ENCODE measurements at regions not wholly inside any gene's neighbourhood (a gene's known extent, or its start where the extent isn't known, plus 50 kb on each side); places are given as distances from the start of the nearest gene placed in this dataset.

DNA sequence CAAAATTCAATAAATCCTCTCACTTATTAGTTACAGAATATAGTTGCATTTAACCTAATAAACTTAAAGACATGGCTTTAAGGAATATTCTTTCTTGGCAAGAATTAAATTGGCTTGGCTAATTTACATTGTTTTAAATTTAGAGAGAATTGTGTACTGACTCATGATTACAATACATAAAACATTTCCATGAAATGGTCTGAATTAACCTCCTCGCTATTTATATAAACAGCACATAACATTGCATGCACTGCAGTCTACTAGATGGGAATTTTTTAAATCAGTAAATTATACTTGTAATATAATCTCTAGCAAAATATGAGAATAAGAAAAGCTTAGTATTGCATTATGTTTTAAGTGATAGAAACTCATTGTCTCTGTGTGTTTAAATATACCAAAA is 268.9 kb downstream of the SHOX2 start:
- no peak overlapping the region for H3K27ac Mint-ChIP-seq
- H3K4me1 Mint-ChIP-seq (ENCODE audit: low read depth), result no peaks in the 10 kb centered on the region
- no peaks in the 10 kb centered on the region for H3K36me3 Mint-ChIP-seq (ENCODE audit: low read depth)
- H3K9me3 Mint-ChIP-seq, result no peaks in the 10 kb centered on the region
- no peak for DNase-seq (ENCODE audit: low spot score)
- H3K4me3 Mint-ChIP-seq (ENCODE audit: low read depth), result no peak overlapping the region
- intact Hi-C loops (cut with micrococcal nuclease), result no loop called here
- no peaks in the 10 kb centered on the region for H3K27me3 Mint-ChIP-seq (ENCODE audit: low read depth)

- no peaks in the 10 kb centered on the region for H3K9me3 Mint-ChIP-seq
- H3K4me1 Mint-ChIP-seq (ENCODE audit: low read depth), result no peaks in the 10 kb centered on the region
- H3K36me3 Mint-ChIP-seq (ENCODE audit: low read depth), result no peaks in the 10 kb centered on the region
- H3K27ac Mint-ChIP-seq, result no peak overlapping the region
- H3K4me3 Mint-ChIP-seq (ENCODE audit: low read depth), result no peak overlapping the region
- intact Hi-C loops (cut with micrococcal nuclease), result no loop called here
- DNase-seq (ENCODE audit: low spot score), result no peak
- no peaks in the 10 kb centered on the region for H3K27me3 Mint-ChIP-seq (ENCODE audit: low read depth)
Measured at GRCh38 chr3:157836022-157836421, 270.2 kb downstream of the SHOX2 start.

DNA sequence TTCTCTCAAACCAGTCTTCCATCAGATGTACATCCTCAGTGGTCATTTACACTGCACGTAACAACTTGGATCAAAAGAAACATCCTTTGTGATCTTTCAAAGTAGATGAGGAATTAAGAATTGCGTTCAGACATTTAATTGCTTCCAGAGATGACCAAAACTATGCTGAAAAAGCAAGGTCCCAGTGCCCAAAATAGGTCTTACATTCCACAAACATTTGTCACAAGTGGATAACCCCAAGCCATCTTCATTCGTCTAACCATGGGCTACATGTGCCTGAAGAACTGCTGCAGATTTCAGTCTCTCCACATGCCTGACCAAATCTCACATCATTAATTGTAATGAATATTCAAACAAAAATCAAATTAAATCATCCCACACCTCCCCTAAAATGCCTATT is 273.6 kb downstream of the SHOX2 start:
- no peak overlapping the region for H3K27ac Mint-ChIP-seq
- intact Hi-C loops (cut with micrococcal nuclease), result no loop called here
- no peaks in the 10 kb centered on the region for H3K4me1 Mint-ChIP-seq (ENCODE audit: low read depth)
- H3K9me3 Mint-ChIP-seq, result no peaks in the 10 kb centered on the region
- no peaks in the 10 kb centered on the region for H3K36me3 Mint-ChIP-seq (ENCODE audit: low read depth)
- no peaks in the 10 kb centered on the region for H3K27me3 Mint-ChIP-seq (ENCODE audit: low read depth)
- H3K4me3 Mint-ChIP-seq (ENCODE audit: low read depth), result no peak overlapping the region
- no peak for DNase-seq (ENCODE audit: low spot score)

DNA sequence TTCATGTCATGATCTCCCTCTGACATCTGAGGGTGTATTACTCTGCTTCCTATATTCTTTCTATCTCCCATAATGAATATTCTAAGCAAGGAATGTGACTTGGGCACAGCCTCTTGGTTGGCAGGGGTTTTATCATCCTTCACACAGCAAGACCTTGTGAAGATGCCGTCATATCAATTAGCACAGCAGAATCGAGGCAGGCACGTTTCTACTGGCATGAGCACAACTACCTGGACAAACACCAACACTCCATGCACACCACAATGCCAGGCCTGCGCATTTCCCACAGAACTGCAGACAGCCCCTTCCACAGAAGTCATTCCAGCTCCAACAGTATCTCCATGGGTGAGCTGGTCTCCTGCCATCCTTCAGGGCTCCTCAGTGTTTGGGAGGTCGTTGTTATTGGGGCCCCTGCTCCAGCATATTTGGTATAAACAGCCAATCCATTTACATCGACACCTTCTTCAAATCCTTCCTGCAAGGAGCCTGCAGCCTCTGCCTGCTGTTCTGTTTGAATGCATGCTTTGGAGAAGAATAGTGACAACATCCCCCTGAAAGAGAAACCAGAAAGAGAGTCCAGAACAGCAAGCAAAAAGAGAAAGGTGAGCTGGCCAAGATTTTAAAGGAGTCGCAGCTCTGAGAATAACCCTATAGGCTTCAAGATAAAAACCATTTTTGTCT is 275.5 kb downstream of the SHOX2 start:
- H3K36me3 Mint-ChIP-seq (ENCODE audit: low read depth), result no peaks in the 10 kb centered on the region
- H3K27me3 Mint-ChIP-seq (ENCODE audit: low read depth), result no peaks in the 10 kb centered on the region
- intact Hi-C loops (cut with micrococcal nuclease), result no loop called here
- no peaks in the 10 kb centered on the region for H3K4me1 Mint-ChIP-seq (ENCODE audit: low read depth)
- no peaks in the 10 kb centered on the region for H3K9me3 Mint-ChIP-seq
- no peak overlapping the region for H3K4me3 Mint-ChIP-seq (ENCODE audit: low read depth)
- no peak for DNase-seq (ENCODE audit: low spot score)
- no peak overlapping the region for H3K27ac Mint-ChIP-seq

- Mint-ChIP-seq H3K9me3 (no peaks in the 10 kb centered on the region), H3K4me1 (ENCODE audit: low read depth) (no peaks in the 10 kb centered on the region), H3K27ac (no peak overlapping the region), H3K36me3 (ENCODE audit: low read depth) (no peaks in the 10 kb centered on the region), H3K4me3 (ENCODE audit: low read depth) (no peak overlapping the region), H3K27me3 (ENCODE audit: low read depth) (no peaks in the 10 kb centered on the region)
- DNase-seq (ENCODE audit: low spot score), result no peak
- intact Hi-C loops (cut with micrococcal nuclease), result no loop called here
Measured at GRCh38 chr3:157829786-157830185, 276.4 kb downstream of the SHOX2 start.

DNA sequence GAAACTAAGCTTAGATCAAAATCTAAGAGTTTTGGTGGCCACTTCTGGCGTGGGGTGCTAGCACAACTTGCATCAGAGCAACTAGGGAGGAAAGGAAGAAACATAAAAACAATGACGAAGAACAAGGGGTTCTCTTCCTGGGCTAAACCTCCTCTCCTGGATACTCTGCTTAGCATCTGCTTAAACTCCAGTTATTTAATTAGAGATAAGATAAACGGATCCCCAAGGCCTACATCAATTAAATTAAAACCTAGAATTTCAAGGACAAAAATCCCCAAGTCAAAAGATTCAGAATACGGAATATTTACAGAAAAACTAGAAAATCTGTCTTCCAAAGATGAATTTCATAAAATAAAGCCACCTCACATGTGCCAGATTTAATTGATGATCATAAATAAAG is 281.9 kb downstream of the SHOX2 start:
- intact Hi-C loops (cut with micrococcal nuclease), result no loop called here
- no peak overlapping the region for H3K4me3 Mint-ChIP-seq (ENCODE audit: low read depth)

DNA sequence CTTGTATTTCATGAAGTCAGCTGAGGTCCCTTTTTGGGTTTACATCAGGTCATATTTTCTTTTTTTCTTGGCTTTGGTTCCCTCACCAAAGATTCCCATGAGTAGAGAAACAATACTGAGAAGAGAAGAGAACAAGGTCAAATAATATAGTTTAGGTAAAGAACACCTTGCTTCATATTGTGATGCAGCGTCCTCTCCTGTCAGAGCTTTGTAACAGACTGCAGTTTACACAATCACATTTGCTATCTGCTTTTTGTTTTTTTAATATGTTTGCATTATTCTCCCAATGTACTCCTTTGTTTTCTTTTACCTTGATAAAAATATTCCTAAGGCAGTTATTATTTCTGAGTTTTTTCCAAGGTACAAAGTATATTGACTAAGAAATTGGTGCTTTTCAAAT is 283.2 kb downstream of the SHOX2 start:
- Mint-ChIP-seq H3K4me3 (ENCODE audit: low read depth) (no peak overlapping the region), H3K9me3 (no peaks in the 10 kb centered on the region), H3K27ac (no peak overlapping the region), H3K4me1 (ENCODE audit: low read depth) (no peaks in the 10 kb centered on the region), H3K36me3 (ENCODE audit: low read depth) (no peaks in the 10 kb centered on the region), H3K27me3 (ENCODE audit: low read depth) (no peaks in the 10 kb centered on the region)
- DNase-seq (ENCODE audit: low spot score), result no peak
- intact Hi-C loops (cut with micrococcal nuclease), result no loop called here

More for the DNA sequence above, 281.9 kb downstream of the SHOX2 start:
- no peaks in the 10 kb centered on the region for H3K9me3 Mint-ChIP-seq
- H3K36me3 Mint-ChIP-seq (ENCODE audit: low read depth), result no peaks in the 10 kb centered on the region
- no peak overlapping the region for H3K27ac Mint-ChIP-seq
- H3K27me3 Mint-ChIP-seq (ENCODE audit: low read depth), result no peaks in the 10 kb centered on the region
- DNase-seq (ENCODE audit: low spot score), result no peak
- no peaks in the 10 kb centered on the region for H3K4me1 Mint-ChIP-seq (ENCODE audit: low read depth)

DNA sequence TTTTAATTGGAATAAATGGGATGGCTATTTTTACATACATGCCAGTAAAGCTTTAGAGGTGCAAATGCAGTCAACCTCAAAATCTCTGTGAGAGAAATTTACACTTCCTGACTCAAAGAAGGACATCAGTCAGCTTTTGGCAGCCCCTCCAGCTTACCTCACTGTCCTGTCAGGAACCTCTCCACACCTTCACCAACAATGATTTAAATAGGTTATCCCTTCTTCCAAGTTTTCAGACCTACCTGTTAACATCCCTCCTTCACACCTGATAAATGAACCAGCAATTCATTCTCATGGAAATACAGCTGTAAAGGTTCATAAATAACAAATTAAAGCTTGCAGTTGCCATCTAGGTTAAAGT is 286.1 kb downstream of the SHOX2 start:
- H3K27me3 Mint-ChIP-seq (ENCODE audit: low read depth), result no peaks in the 10 kb centered on the region
- no peaks in the 10 kb centered on the region for H3K4me1 Mint-ChIP-seq (ENCODE audit: low read depth)
- H3K9me3 Mint-ChIP-seq, result no peaks in the 10 kb centered on the region
- H3K36me3 Mint-ChIP-seq (ENCODE audit: low read depth), result no peaks in the 10 kb centered on the region
- DNase-seq (ENCODE audit: low spot score), result no peak
- H3K4me3 Mint-ChIP-seq (ENCODE audit: low read depth), result no peak overlapping the region
- H3K27ac Mint-ChIP-seq, result no peak overlapping the region
- intact Hi-C loops (cut with micrococcal nuclease), result no loop called here

GRCh38 chr3:157819270-157820156 is 286.7 kb downstream of the SHOX2 start:
- no peak for DNase-seq (ENCODE audit: low spot score)
- Mint-ChIP-seq H3K27me3 (ENCODE audit: low read depth) (no peaks in the 10 kb centered on the region), H3K4me1 (ENCODE audit: low read depth) (no peaks in the 10 kb centered on the region), H3K9me3 (no peaks in the 10 kb centered on the region), H3K36me3 (ENCODE audit: low read depth) (no peaks in the 10 kb centered on the region), H3K4me3 (ENCODE audit: low read depth) (no peak overlapping the region), H3K27ac (no peak overlapping the region)
- intact Hi-C loops (cut with micrococcal nuclease), result no loop called here

GRCh38 chr3:157816896-157817295 is 289.3 kb downstream of the SHOX2 start:
- intact Hi-C loops (cut with micrococcal nuclease), result no loop called here

GRCh38 chr3:157816296-157816695 is 289.9 kb downstream of the SHOX2 start:
- intact Hi-C loops (cut with micrococcal nuclease), result no loop called here
- H3K27me3 Mint-ChIP-seq (ENCODE audit: low read depth), result no peaks in the 10 kb centered on the region
- H3K36me3 Mint-ChIP-seq (ENCODE audit: low read depth), result no peaks in the 10 kb centered on the region
- no peaks in the 10 kb centered on the region for H3K9me3 Mint-ChIP-seq
- no peak overlapping the region for H3K4me3 Mint-ChIP-seq (ENCODE audit: low read depth)
- H3K4me1 Mint-ChIP-seq (ENCODE audit: low read depth), result no peaks in the 10 kb centered on the region
- no peak overlapping the region for H3K27ac Mint-ChIP-seq
- no peak for DNase-seq (ENCODE audit: low spot score)

More at GRCh38 chr3:157816896-157817295, 289.3 kb downstream of the SHOX2 start:
- Mint-ChIP-seq H3K4me1 (ENCODE audit: low read depth) (no peaks in the 10 kb centered on the region), H3K36me3 (ENCODE audit: low read depth) (no peaks in the 10 kb centered on the region), H3K9me3 (no peaks in the 10 kb centered on the region), H3K27me3 (ENCODE audit: low read depth) (no peaks in the 10 kb centered on the region), H3K4me3 (ENCODE audit: low read depth) (no peak overlapping the region), H3K27ac (no peak overlapping the region)
- no peak for DNase-seq (ENCODE audit: low spot score)

- Mint-ChIP-seq H3K27ac (no peak overlapping the region), H3K36me3 (ENCODE audit: low read depth) (no peaks in the 10 kb centered on the region), H3K4me1 (ENCODE audit: low read depth) (no peaks in the 10 kb centered on the region), H3K4me3 (ENCODE audit: low read depth) (no peak overlapping the region), H3K27me3 (ENCODE audit: low read depth) (no peaks in the 10 kb centered on the region), H3K9me3 (no peaks in the 10 kb centered on the region)
- DNase-seq (ENCODE audit: low spot score), result no peak
- intact Hi-C loops (cut with micrococcal nuclease), result no loop called here
Measured at GRCh38 chr3:157815739-157816138, 290.5 kb downstream of the SHOX2 start.

DNA sequence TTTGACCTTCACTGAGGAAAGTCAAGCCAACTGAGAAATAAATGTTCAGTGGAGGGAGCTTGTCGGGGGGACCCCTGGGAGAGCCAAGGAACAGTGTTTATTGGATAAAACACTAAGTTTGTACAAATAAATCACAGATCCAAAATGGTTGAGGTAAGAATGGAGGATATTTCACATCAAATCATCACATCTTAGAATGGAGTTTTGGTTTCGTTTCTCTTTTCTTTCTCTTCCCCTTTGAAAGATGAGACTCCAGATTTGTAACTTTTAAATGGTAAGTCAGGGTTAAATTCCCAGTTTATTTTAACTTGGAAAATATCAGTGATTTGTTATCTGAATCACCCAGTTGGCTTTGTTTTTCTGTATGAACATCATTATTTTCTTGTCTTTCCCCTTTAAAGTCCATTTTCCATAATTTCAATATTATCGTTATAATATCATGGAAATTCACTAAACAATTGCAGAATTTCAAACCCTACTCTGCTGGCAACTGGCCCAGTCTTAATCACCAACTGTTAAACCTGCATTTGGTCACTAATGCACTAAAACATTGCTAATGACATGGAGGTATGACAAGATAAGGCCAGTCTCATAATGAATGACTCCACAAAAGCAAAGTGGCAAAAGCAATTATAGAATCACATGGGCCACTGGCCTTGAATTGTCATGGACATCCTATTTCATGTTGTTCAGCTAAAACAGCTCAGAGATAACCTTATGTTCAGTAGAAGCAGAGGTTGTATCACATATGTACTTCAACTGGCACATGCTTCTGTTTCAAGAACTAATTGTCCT is 295.1 kb downstream of the SHOX2 start:
- no peak overlapping the region for H3K27ac Mint-ChIP-seq

More for the DNA sequence above, 295.1 kb downstream of the SHOX2 start:
- no peak overlapping the region for H3K4me3 Mint-ChIP-seq (ENCODE audit: low read depth)
- no peak for DNase-seq (ENCODE audit: low spot score)
- H3K36me3 Mint-ChIP-seq (ENCODE audit: low read depth), result no peaks in the 10 kb centered on the region
- H3K9me3 Mint-ChIP-seq, result no peaks in the 10 kb centered on the region
- intact Hi-C loops (cut with micrococcal nuclease), result no loop called here
- H3K4me1 Mint-ChIP-seq (ENCODE audit: low read depth), result no peaks in the 10 kb centered on the region
- no peaks in the 10 kb centered on the region for H3K27me3 Mint-ChIP-seq (ENCODE audit: low read depth)
